Left colon (tissue), 2 donors: ENCODE measurements at regions not wholly inside any gene's neighbourhood (a gene's known extent, or its start where the extent isn't known, plus 50 kb on each side); places are given as distances from the start of the nearest gene placed in this dataset.

Experiments used
- ATAC-seq: fragments of 200-7000 bp; cut with Tn5 transposase; one replicate; pipeline ENCODE4 v1.9.1; 2020; ENCODE audit warnings: mild to moderate bottlenecking, moderate library complexity
- DNase-seq, 2 donors: peaks; one replicate each; pipeline ENCODE4 v3.0.0-alpha.2; 2020
- intact Hi-C, 2 donors: fragments of 100-400 bp; cut with DNase I in 1 of 2; cut with micrococcal nuclease in 1 of 2; formaldehyde crosslinking; loops; one replicate each; pipeline versions ENCODE4 v1.11.2 to v1.14.0; 2022; cut with DNase I, micrococcal nuclease
- donor health status: DM: no; HTN: no; CAD: no.
- donor health status: DM: yes; HTN: yes; CAD: no.

GRCh38 chr11:111049131-111049530, 196.4 kb upstream of the POU2AF2 start:
- intact Hi-C loops: no loop called here
- no peak for ATAC-seq
- DNase-seq: no peak

DNA sequence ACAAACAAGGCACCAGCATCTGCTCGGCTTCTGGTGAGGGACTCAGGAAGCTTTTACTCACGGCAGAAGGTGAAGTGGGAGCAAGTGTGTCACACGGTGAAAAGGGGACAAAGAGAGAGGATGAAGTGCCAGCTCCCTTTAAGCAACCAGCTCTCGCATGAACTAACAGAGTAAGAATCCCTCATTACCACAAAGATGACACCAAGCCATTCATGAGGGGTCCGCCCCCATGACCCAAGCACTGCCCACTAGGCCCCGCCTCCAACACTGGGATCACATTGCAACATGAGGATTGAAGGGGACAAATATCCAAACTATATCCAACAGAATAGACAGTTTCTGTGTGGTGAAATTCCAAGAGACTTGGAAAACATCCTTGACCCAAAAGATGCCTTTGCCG, 198.2 kb upstream of the POU2AF2 start:
- intact Hi-C loops: no loop called here
- ATAC-seq: no peak
- no peak for DNase-seq

GRCh38 chr11:111046291-111046690, 199.2 kb upstream of the POU2AF2 start:
- intact Hi-C loops: no loop called here
- DNase-seq (no peak), ATAC-seq (no peak)

DNA sequence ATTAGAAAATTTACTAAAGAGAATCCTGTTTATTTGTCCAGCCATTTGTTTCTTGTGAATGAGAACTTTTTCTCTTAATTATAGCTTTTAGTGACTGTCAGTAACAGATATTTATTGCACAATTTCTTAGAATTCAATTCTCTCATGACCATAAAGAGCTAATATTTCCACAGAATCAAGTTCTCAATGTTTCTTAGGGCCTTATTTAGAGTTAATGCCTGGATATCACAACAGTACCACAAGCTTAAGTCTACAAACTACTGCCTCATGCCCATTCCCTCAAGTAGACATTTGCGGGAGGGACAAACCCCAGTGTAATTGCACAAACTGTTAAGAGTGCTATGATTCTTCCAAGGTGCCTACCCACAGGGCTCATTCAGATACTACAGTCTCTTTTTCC, 199.7 kb upstream of the POU2AF2 start:
- ATAC-seq (no peak), DNase-seq (no peak)
- intact Hi-C loops: no loop called here

DNA sequence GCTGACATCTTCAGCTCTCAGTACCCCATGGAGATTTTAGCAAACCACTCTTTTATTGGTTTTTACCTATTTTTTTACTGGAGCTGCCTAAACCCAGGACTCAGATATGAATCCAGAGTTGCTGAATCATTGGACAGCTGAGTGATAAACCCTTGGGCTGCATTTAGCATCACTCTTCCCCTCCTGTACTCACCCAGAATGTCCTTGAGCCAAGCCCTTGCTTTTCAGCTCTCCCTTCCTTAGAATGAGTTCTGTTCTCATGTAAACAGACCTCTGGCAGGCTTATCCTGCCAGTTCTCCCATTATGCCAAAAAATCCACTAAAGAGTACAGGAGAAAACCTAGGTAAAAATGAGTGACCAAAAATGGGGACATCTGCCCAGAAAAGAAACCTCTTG, 200.1 kb upstream of the POU2AF2 start:
- DNase-seq: no peak
- intact Hi-C loops: no loop called here
- no peak for ATAC-seq

- no peak for ATAC-seq
- no peak for DNase-seq
- intact Hi-C loops: no loop called here
Observed at GRCh38 chr11:111044751-111045406, 200.6 kb upstream of the POU2AF2 start.

DNA sequence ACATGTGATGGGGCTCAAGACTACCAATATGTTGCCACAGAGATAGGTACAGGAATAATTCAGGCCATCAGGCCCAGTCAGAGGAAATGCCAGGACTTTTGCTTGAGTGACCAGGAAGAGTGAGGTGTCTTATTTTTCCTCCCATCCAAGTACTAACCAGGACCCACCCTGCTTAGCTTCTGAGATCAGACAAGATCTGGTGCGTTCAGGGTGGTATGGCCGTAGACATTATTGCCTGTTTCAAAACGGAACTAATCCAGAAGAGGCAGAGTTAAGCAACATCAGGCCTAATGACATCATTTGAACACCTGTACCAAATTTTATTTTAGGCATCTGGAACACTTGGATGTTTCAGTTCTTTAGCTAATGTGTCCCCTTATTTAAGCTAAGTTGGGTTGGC, 205.5 kb upstream of the POU2AF2 start:
- no peak for ATAC-seq
- DNase-seq: no peak
- intact Hi-C loops: no loop called here

DNA sequence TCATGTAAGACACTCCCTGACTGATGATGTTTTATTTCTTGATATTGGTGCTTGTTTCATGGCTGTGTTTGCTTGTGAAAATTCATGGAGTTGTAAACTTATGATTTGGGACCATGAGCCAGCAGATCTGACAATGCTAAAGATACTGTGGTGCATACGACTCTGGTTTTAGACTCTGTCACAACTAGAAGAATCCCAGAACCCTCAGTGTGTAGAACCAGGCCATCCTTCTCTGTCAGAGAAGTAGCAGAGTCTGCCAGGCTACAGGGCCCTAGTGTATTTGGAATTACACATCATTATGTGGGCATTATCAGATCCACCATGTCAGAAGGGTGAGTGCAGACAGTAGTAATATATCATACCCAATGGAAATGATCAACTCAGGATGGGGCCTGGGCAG, 209.8 kb upstream of the POU2AF2 start:
- intact Hi-C loops: no loop called here
- DNase-seq: no peak
- no peak for ATAC-seq

GRCh38 chr11:111026241-111026640, 219.3 kb upstream of the POU2AF2 start:
- DNase-seq (no peak), ATAC-seq (no peak)
- intact Hi-C loops: no loop called here

GRCh38 chr11:111021131-111021530, 224.4 kb upstream of the POU2AF2 start:
- intact Hi-C loops: no loop called here
- DNase-seq (no peak), ATAC-seq (no peak)

- no peak for ATAC-seq
- DNase-seq: no peak
- intact Hi-C loops: no loop called here
Observed at GRCh38 chr11:111019871-111020670, 225.5 kb upstream of the POU2AF2 start.

- intact Hi-C loops: no loop called here
- DNase-seq: no peak
- ATAC-seq: no peak
Observed at GRCh38 chr11:111019451-111019850, 226.1 kb upstream of the POU2AF2 start.

- DNase-seq: no peak
- intact Hi-C loops: no loop called here
- no peak for ATAC-seq
Observed at GRCh38 chr11:111018566-111018965, 227.0 kb upstream of the POU2AF2 start.

- ATAC-seq: no peak
- intact Hi-C loops: no loop called here
- DNase-seq: no peak
Observed at GRCh38 chr11:111012491-111012890, 233.0 kb upstream of the POU2AF2 start.

DNA sequence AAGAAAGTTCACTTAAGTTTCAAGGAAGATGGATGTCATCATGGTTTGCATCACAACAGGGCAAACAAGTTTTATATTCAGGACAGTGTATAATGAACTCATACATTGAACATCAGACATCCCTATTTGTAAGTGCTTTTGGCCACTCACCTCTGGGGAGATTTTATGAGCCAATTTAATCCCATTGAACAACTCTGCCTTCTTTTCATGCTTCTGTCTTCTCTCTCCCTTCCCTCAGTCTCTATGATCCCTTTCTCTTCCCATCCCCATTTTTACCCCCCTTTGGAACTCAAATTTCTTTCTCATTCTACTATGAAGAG, 234.3 kb upstream of the POU2AF2 start:
- no peak for DNase-seq
- ATAC-seq: no peak
- intact Hi-C loops: no loop called here

GRCh38 chr11:111010391-111011274, 234.9 kb upstream of the POU2AF2 start:
- no peak for ATAC-seq
- intact Hi-C loops: no loop called here
- no peak for DNase-seq

GRCh38 chr11:111006227-111006626, 239.3 kb upstream of the POU2AF2 start:
- intact Hi-C loops: no loop called here
- ATAC-seq: no peak
- no peak for DNase-seq

DNA sequence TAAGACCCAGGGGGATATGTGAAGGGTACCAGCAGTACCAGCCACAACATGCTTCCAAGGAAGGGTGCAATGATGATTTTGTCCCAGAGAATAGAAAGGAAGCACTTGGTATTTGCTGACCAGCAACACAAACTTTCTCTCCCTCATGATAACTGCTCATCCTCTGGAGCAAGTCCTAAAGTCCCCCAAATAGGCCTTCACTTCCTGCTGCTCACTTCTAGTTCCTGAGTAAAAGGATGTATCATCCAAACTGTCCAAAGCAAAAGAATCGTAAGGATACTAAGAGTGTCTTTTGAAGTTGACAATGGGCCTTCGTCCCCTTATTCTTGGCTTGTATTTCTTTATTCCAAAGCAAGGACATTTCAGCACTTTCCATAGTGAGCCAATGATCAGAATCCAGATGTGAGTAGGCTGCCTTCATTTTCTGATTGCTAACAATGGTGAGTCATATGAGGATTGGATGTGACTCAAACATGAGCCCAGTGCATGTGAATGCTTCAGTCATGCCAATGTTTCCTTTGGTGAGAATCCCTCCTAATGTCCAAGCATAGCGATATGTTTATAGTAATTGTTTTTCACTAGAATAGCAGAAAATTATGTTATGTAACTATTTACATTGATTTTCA, 243.4 kb upstream of the POU2AF2 start:
- intact Hi-C loops: no loop called here
- ATAC-seq (no peak), DNase-seq (no peak)

GRCh38 chr11:111001081-111001430, 244.5 kb upstream of the POU2AF2 start:
- DNase-seq (no peak), ATAC-seq (no peak)
- intact Hi-C loops: no loop called here
